ENCODE measurements at regions not wholly inside any gene's neighbourhood (a gene's known extent, or its start where the extent isn't known, plus 50 kb on each side); places are given as distances from the start of the nearest gene placed in this dataset.
A peak's percentile ranks its signal among the peaks of the same experiment; 100 is the strongest.

DNA sequence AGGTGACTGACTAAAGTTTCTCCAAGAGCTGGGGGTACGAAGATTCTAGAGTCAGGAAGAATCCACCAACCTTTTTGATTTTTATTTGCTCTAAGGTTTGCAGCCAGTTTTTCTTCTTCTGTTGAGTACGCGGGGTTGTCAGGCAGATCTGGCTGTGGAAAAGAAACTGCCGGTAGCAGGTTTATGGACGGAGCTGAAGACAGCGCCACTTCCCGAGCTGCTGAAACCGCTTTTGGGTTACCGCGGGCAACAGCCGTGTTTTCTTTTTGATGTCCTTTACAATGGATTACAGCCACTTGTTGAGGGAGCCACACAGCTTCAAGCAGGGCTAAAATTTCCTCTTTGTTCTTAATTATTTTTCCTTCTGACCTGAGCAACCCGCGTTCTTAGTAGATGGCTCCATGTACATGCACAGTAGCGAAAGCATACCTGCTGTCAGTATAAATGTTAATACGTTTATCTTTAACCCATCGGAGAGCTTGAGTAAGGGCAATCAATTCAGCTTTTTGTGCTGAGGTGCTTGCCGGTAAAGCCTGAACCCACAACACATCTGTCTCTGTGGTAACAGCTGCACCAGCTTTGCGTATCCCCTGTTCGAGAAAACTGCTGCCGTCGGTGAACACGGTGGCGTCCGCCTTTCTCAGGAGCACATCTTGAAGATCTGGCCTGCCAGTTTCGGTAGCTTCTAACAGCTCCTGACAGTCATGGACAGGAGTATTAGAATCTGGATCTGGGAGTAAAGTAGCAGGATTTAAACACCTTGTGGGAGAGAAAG is 674.3 kb downstream of the TMEM121 start:
- no peak overlapping the region for H3K27ac ChIP-seq
- TF ChIP-seq, protein P1, sequence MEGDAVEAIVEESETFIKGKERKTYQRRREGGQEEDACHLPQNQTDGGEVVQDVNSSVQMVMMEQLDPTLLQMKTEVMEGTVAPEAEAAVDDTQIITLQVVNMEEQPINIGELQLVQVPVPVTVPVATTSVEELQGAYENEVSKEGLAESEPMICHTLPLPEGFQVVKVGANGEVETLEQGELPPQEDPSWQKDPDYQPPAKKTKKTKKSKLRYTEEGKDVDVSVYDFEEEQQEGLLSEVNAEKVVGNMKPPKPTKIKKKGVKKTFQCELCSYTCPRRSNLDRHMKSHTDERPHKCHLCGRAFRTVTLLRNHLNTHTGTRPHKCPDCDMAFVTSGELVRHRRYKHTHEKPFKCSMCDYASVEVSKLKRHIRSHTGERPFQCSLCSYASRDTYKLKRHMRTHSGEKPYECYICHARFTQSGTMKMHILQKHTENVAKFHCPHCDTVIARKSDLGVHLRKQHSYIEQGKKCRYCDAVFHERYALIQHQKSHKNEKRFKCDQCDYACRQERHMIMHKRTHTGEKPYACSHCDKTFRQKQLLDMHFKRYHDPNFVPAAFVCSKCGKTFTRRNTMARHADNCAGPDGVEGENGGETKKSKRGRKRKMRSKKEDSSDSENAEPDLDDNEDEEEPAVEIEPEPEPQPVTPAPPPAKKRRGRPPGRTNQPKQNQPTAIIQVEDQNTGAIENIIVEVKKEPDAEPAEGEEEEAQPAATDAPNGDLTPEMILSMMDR (conservative IDR thresholded peaks at IDR 0.05), result no peak

DNA sequence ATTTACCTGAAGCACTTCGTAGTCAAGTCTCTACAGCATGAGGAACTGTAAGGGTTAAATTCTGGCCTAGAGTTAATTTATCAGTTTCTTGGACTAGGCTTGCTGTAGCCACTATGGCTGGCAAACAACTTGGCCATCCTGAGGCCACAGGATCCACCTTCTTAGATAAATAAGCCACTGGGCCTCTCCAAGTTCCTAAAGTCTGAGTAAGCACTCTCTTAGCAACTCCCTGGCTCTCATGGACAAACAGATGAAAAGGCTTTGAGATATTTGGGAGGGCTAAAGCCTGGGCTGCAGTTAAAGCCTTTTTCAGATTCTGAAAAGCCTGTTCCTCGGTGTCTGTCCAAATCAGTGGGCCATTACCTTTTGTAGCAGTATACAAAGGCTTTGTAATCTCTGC is 675.0 kb downstream of the TMEM121 start:
- TF ChIP-seq, protein P1 (conservative IDR thresholded peaks at IDR 0.05), result no peak
- H3K27ac ChIP-seq, result no peak overlapping the region

DNA sequence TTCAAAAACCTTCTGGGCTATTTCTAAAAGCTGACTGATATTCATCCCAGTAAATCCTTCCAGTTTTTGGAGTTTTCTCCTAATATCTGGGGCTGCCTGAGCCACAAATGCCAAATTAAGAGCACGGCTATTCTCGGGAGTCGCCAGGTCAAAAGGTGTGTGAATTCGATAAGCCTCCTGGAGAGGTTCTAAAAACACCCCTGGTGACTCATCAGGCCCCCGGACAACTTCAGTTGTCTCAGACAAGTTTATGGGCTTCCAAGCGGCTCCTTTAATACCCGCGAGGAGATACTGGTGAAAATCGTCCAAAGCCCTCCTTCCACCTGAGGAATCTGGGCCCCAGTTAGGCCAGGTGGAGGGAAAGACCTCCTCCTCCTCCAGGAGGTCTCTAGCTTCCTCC is 677.1 kb downstream of the TMEM121 start:
- no peak overlapping the region for H3K27ac ChIP-seq
- TF ChIP-seq, protein P1 (conservative IDR thresholded peaks at IDR 0.05), result no peak

DNA sequence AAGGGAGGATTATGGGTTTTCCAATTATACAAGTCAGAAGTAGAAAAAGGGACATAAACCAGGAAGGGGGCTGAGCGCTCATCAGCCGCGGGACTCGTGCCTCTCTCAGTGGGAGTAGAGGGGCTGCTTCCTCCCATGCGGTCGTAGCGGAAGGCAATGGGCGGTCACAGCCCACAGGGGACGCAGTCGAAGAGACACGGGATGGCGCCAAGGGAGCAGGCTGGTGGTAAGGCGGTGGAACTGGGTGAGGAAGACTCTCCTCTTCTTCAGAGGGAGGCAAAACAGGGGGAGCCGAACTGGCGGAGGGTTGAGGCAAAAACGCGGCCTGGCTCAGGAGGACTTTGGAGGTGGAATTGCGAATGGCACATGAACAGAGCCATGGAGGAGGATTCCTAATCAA is 677.7 kb downstream of the TMEM121 start:
- TF ChIP-seq, protein P1 (conservative IDR thresholded peaks at IDR 0.05), result no peak
- H3K27ac ChIP-seq, result no peak overlapping the region

DNA sequence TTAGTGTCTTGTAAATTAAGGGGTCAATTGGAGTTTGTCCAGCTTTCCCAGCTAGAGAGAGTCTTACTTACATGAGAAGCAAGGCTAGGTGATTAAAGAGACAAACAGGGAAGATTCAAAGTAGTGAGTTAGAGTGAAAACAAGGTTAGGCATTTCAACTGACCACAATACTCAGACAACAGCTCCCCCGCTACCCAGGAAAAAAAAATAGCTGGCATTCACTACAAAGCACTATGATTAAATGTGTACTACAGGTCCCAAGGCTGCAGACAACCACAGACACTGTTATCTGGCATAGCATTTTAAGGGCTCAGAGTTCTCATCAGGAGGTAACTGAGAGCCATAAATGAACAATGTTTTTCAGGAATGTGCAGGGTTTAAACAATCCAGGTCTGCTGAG is 680.9 kb downstream of the TMEM121 start:
- H3K27ac ChIP-seq, result peak overlapping the region; percentile 14; the same call in 1 of the 2 replicates
- TF ChIP-seq, protein P1 (conservative IDR thresholded peaks at IDR 0.05), result no peak

DNA sequence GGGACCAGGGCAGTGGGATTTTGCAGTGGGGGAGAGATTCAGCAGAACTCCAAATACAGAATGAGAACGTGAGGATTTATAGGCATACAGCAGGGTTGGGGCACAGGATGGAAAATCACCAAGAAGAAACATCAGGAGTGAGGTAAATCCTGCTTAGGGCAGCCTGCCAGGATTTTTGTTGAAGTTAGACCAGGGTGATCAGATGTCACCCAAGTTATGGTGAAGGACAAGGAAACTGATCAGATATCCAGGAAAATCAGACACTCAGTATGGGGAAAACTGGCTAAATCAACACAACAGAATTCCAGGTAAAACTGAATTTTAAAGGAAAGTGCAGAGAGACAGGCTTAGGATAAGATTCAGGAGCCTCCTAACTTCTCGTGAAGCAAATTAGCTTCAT is 682.4 kb downstream of the TMEM121 start:
- H3K27ac ChIP-seq, result no peak overlapping the region
- TF ChIP-seq, protein P1 (conservative IDR thresholded peaks at IDR 0.05), result no peak

DNA sequence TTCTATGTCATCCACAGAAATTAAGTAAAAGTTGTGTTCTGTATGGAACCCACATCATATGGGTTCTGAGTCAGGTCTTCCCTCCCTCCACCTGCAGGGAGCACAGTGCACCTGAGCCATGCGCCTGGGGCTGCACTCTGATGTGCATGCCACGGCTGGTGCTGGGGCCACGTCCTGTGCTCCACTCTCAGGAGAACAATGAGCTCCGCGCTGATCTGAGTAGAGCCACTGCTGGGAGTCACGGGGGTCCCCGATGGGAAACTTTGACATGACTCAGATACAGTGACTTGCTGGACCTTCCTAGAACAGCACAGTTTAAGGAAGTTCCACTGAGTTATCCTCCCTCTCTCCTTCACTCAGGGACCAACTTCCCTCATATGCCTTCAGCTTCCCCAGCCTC is 683.4 kb downstream of the TMEM121 start:
- TF ChIP-seq, protein P1 (conservative IDR thresholded peaks at IDR 0.05), result no peak
- H3K27ac ChIP-seq, result no peak overlapping the region

All from VCaP (cell line).